HCT116 (cell line): ENCODE measurements at regions not wholly inside any gene's neighbourhood (a gene's known extent, or its start where the extent isn't known, plus 50 kb on each side); places are given as distances from the start of the nearest gene placed in this dataset.

Source experiments
- CTCF ChIP-seq, 3 experiments: fragments of 200-600 bp in 1 of 3; sonication (generic) in 1 of 3; IDR thresholded peaks in 2 of 3; conservative IDR thresholded peaks in 1 of 3; 2 replicates each; pipeline ENCODE4 v1.5.1; 2012 to 2017; ENCODE audit warnings: low read depth in 2 of 3, low read length in 2 of 3, antibody characterized with exemption in 1 of 3, borderline replicate concordance in 1 of 3, control low read depth in 1 of 3, mild to moderate bottlenecking in 1 of 3, mixed read lengths in 1 of 3, mixed run types in 1 of 3, moderate library complexity in 1 of 3; ENCODE audit not compliant: insufficient read depth in 1 of 3
- POLR2A ChIP-seq: IDR thresholded peaks from 2 replicates; pipeline ENCODE4 v1.7.0; 2011; ENCODE audit warnings: borderline replicate concordance; ENCODE audit not compliant: insufficient read depth, insufficient read length; ENCODE audit errors: extremely low read depth
- YY1 ChIP-seq: IDR thresholded peaks from 2 replicates; pipeline ENCODE4 v1.6.1; 2011; ENCODE audit warnings: low read length, low read depth, moderate library complexity, mild to moderate bottlenecking; ENCODE audit not compliant: insufficient replicate concordance; ENCODE audit errors: extremely low read depth

DNA sequence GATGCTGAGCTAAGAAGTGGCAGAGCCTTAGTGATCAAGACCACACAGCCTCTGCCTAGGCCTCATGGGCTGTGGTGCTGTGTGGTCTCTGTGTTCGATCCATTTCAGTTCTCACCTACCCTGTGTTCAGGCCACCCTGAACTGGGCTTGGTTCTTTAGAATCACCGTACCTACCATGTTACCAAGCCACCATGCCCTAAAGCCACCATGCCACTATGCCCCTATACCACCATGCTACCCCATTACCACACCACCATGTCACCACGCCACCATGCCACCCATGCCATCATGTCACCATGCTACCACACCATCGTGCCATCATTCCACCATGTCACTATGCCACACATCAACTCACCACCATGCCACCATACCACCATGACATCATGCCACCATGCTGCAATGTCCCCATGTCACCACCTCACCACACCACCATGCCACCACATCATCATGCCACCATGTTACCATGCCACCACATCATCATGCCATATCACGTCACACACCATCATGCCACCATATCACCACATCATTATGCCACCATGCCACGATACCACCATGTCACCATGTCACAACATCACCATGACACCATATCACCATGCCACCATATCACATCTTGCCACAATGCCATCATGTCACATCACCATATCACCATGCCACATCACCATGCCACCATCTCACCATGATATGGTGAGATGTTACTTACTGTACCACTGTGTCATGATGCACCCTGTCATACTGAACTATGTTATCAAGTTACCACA lies 191.0 kb upstream of the ARL4C start:
- TF ChIP-seq YY1 (no peak), POLR2A (no peak), CTCF (IDR thresholded peaks at IDR 0.05 in 2 of 3, conservative IDR thresholded peaks at IDR 0.05 in 1 of 3; ENCODE audit: borderline replicate concordance in 1 of 3, insufficient read depth in 1 of 3, low read depth in 2 of 3, low read length in 2 of 3) (no peak)
